ENCODE measurements at regions not wholly inside any gene's neighbourhood (a gene's known extent, or its start where the extent isn't known, plus 50 kb on each side); places are given as distances from the start of the nearest gene placed in this dataset.

- no peaks in the 10 kb centered on the region for H3K9me3 ChIP-seq (ENCODE audit: low read depth)
- TF ChIP-seq CTCF (IDR thresholded peaks at IDR 0.05; ENCODE audit: low read depth, low read length): no peak
- H3K4me3 ChIP-seq: no peak overlapping the region
- H3K4me1 ChIP-seq (ENCODE audit: low read depth): no peaks in the 10 kb centered on the region
- DNase-seq (ENCODE audit: low read depth in 1 of 2, low spot score in 1 of 2): no peak
- H3K27ac ChIP-seq: no peak overlapping the region
- H3K27me3 ChIP-seq: no peaks in the 10 kb centered on the region
- H3K36me3 ChIP-seq: no peaks in the 10 kb centered on the region
These were observed 99.6 kb downstream of the ODF2L start for GRCh38 chr1:86296305-86297205.

DNA sequence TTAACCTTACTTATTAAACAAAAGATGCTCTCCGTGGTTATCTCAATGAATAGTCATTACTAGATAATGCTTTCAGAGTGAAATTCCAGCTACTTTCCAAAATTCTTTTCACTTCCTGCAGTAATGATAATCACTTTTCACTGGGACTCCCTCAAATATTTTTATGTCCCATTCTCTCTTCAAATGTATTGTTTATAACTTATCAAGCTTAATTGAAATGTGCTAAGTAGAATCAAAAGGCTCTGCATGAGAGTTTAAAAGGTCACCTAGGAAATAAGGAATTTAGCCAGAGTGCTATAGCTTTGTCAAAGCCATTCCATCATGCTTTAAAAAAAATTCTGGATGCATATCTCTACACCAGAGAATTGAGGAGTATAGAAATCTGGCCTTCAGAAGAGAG, 106.4 kb downstream of the ODF2L start:
- H3K4me3 ChIP-seq: no peak overlapping the region
- H3K27me3 ChIP-seq: no peaks in the 10 kb centered on the region
- no peak for TF ChIP-seq CTCF (IDR thresholded peaks at IDR 0.05; ENCODE audit: low read depth, low read length)
- no peaks in the 10 kb centered on the region for H3K4me1 ChIP-seq (ENCODE audit: low read depth)
- no peak for DNase-seq (ENCODE audit: low read depth in 1 of 2, low spot score in 1 of 2)
- H3K9me3 ChIP-seq (ENCODE audit: low read depth): no peaks in the 10 kb centered on the region
- H3K27ac ChIP-seq: no peak overlapping the region
- H3K36me3 ChIP-seq: no peaks in the 10 kb centered on the region

DNA sequence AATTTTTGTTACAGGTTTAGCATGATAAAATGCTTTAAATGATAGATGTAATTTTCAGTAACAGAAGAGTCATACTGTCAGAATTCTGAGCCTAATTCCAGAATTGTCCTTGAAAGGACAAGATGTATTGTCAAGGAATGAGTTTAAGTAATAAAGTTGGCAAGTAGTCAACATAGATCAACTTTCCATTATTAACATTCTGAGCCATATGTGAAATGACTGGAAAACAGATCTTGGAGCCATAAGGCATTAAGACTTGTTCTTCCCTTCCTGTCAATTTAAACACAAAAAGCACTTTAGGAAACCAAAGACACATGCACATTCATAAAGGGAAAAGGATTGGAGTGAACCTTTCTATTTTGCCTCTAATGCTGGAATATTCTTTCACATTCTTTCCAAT, 107.0 kb downstream of the ODF2L start:
- Histone ChIP-seq H3K27ac (no peak overlapping the region), H3K9me3 (ENCODE audit: low read depth) (no peaks in the 10 kb centered on the region), H3K36me3 (no peaks in the 10 kb centered on the region), H3K27me3 (no peaks in the 10 kb centered on the region), H3K4me3 (no peak overlapping the region), H3K4me1 (ENCODE audit: low read depth) (no peaks in the 10 kb centered on the region)
- no peak for TF ChIP-seq CTCF (IDR thresholded peaks at IDR 0.05; ENCODE audit: low read depth, low read length)
- DNase-seq (ENCODE audit: low read depth in 1 of 2, low spot score in 1 of 2): no peak

GRCh38 chr1:86288586-86289147, 107.5 kb downstream of the ODF2L start:
- TF ChIP-seq CTCF (IDR thresholded peaks at IDR 0.05; ENCODE audit: low read depth, low read length): no peak
- Histone ChIP-seq H3K27ac (no peak overlapping the region), H3K4me1 (ENCODE audit: low read depth) (no peaks in the 10 kb centered on the region), H3K9me3 (ENCODE audit: low read depth) (no peaks in the 10 kb centered on the region), H3K36me3 (no peaks in the 10 kb centered on the region), H3K27me3 (no peaks in the 10 kb centered on the region), H3K4me3 (no peak overlapping the region)
- DNase-seq (ENCODE audit: low read depth in 1 of 2, low spot score in 1 of 2): no peak

GRCh38 chr1:86285796-86286195, 110.3 kb downstream of the ODF2L start:
- no peaks in the 10 kb centered on the region for H3K27me3 ChIP-seq
- no peaks in the 10 kb centered on the region for H3K36me3 ChIP-seq
- no peaks in the 10 kb centered on the region for H3K4me1 ChIP-seq (ENCODE audit: low read depth)
- H3K4me3 ChIP-seq: no peak overlapping the region
- no peak for DNase-seq (ENCODE audit: low read depth in 1 of 2, low spot score in 1 of 2)
- H3K27ac ChIP-seq: no peak overlapping the region
- no peak for TF ChIP-seq CTCF (IDR thresholded peaks at IDR 0.05; ENCODE audit: low read depth, low read length)
- no peaks in the 10 kb centered on the region for H3K9me3 ChIP-seq (ENCODE audit: low read depth)

Measured in cardiac muscle cell (in vitro differentiated cells and primary cell).